Body of pancreas (tissue), 4 donors: ENCODE measurements at regions not wholly inside any gene's neighbourhood (a gene's known extent, or its start where the extent isn't known, plus 50 kb on each side); places are given as distances from the start of the nearest gene placed in this dataset.
"Not testable (repeated sequence)": the region's sequence is repeated elsewhere in the genome, so short reads cannot be mapped to it uniquely, and the experiment has no call there.

Experiments used
- ATAC-seq: fragments of 150-250 bp; one replicate; pipeline ENCODE4 v1.9.1; 2016
- DNase-seq, 4 donors: peaks; one replicate each; pipeline ENCODE4 v3.0.0-alpha.2; 2019
- H3K27ac ChIP-seq, 4 donors: fragments of 200-600 bp; sonication (generic); 1 replicate in 3 of 4; 2 replicates in 1 of 4; pipeline versions ENCODE4 v1.5.1 to v1.6.1; 2016 to 2019; ENCODE audit warnings: mild to moderate bottlenecking in 1 of 4, mixed read lengths in 1 of 4, moderate library complexity in 1 of 4
- H3K27me3 ChIP-seq, 2 donors: fragments of 200-600 bp; sonication (generic); one replicate each; pipeline ENCODE4 v1.6.0; 2016; ENCODE audit warnings: mild to moderate bottlenecking in 1 of 2
- H3K36me3 ChIP-seq, 2 donors: fragments of 200-600 bp; sonication (generic); replicated peaks in 1 of 2; 2 replicates each; pipeline ENCODE4 v1.5.1; 2016; ENCODE audit warnings: low read depth in 2 of 2; ENCODE audit not compliant: insufficient read depth in 1 of 2
- H3K4me1 ChIP-seq: fragments of 200-600 bp; sonication (generic); one replicate; pipeline ENCODE4 v1.6.0; 2016
- H3K4me3 ChIP-seq, 2 donors: fragments of 200-600 bp; sonication (generic); 1 replicate in 1 of 2; 2 replicates in 1 of 2; pipeline ENCODE4 v1.5.1; 2016 to 2019
- H3K9me3 ChIP-seq, 3 donors: fragments of 200-600 bp; sonication (generic); 1 replicate in 2 of 3; 2 replicates in 1 of 3; pipeline ENCODE4 v1.5.1; 2016
- POLR2A ChIP-seq, 3 donors: fragments of 450-650 bp; IDR thresholded peaks; one replicate each; pipeline ENCODE4 v1.6.1; 2016; ENCODE audit warnings: antibody characterized with exemption in 3 of 3, mild to moderate bottlenecking in 2 of 3
- WGBS, 2 donors: methylation state at CpG; one replicate each; pipeline ENCODE4 v1.1.5; 2017; 5-methylcytosine and 5-hydroxymethylcytosine counted together
- intact Hi-C: fragments of 100-400 bp; cut with DNase I; formaldehyde crosslinking; loops from one replicate; pipeline ENCODE4 v1.15.1; 2023
- TF ChIP-seq, protein P1 (sequence below), 7 experiments: fragments of 450-650 bp in 4 of 7; fragments of 200-600 bp in 3 of 7; sonication (generic) in 3 of 7; IDR thresholded peaks; one replicate each; pipeline ENCODE4 v1.5.1; 2016 to 2019; ENCODE audit warnings: antibody characterized with exemption in 7 of 7

DNA sequence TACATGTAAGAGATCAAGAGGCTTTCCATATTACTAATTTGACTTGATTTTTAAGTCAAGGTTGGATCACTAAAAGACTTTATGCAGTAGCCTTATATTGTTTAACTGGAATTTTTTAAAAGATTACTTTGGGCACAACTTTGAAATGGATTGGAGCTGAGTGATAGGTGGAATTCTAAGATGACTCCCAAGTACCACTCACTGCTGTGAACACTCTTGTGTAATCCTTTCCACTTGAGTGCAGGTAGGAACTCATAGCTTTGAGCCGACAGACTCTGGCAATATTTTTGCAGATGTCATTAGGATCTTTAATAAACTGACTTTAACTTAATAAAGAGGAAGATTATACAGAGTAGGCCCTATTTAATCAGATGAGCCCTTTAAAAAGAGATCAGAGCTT lies 831.1 kb upstream of the NCAM2 start:
- Histone ChIP-seq H3K4me3 (no peak overlapping the region), H3K9me3 (no peaks in the 10 kb centered on the region), H3K36me3 (no peaks in the 10 kb centered on the region), H3K4me1 (peaks cover 14% of the 10 kb centered on the region), H3K27me3 (no peaks in the 10 kb centered on the region), H3K27ac (no peak overlapping the region)
- DNase-seq (no peak), ATAC-seq (no peak)
- intact Hi-C loops, result no loop called here
- no peak for TF ChIP-seq POLR2A (IDR thresholded peaks at IDR 0.05)
- TF ChIP-seq, protein P1, sequence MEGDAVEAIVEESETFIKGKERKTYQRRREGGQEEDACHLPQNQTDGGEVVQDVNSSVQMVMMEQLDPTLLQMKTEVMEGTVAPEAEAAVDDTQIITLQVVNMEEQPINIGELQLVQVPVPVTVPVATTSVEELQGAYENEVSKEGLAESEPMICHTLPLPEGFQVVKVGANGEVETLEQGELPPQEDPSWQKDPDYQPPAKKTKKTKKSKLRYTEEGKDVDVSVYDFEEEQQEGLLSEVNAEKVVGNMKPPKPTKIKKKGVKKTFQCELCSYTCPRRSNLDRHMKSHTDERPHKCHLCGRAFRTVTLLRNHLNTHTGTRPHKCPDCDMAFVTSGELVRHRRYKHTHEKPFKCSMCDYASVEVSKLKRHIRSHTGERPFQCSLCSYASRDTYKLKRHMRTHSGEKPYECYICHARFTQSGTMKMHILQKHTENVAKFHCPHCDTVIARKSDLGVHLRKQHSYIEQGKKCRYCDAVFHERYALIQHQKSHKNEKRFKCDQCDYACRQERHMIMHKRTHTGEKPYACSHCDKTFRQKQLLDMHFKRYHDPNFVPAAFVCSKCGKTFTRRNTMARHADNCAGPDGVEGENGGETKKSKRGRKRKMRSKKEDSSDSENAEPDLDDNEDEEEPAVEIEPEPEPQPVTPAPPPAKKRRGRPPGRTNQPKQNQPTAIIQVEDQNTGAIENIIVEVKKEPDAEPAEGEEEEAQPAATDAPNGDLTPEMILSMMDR (IDR thresholded peaks at IDR 0.05), result no peak
- 61 to 84% methylated on average over 1 of the region's 1 CpG for WGBS, 2 donors

DNA sequence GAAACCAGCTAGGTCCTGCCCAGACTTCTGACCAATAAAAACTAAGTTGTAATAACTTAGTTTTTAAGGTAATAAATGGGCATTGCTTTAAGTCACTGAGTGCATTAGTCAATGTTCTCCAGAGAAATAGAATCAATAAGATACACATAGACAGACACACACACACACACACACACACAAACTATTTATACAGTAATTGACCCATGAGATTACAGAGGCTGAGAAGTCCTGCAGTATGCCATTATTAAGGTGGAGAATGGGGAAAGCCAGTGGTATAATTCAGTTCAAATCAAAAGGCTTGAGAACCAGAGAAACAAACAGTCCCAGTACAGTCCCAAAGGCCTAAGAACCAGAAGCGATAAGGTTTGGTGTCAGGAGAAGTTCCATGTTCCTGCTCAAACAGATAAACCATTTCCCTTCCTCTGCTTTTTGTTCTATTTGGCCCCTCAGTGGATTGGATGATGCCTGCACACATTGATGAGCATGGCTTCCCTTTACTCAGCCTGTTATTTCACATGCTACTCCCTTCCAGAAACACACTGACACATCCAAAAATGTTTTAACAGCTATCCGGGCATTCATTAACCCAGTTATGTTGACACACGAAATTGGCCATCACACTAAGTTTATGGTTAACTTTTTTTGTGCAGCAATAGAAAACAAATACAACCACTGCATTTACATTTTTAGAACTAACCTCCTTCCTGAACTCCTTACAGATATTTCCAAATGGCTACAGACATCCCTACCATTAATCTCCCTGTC lies 828.2 kb upstream of the NCAM2 start:
- WGBS, 2 donors, result 16 to 30% methylated on average over 3 of the region's 3 CpGs
- TF ChIP-seq, protein P1 (IDR thresholded peaks at IDR 0.05), result no peak
- no peak for TF ChIP-seq POLR2A (IDR thresholded peaks at IDR 0.05)
- no peaks in the 10 kb centered on the region for H3K27me3 ChIP-seq
- no peaks in the 10 kb centered on the region for H3K36me3 ChIP-seq
- intact Hi-C loops, result no loop called here
- ATAC-seq (peak; percentile 50), DNase-seq (no peak)
- H3K9me3 ChIP-seq, result no peaks in the 10 kb centered on the region
- H3K27ac ChIP-seq, result peak overlapping the region in 1 of 4 donors; percentile 34
- peaks cover 14% of the 10 kb centered on the region for H3K4me1 ChIP-seq
- no peak overlapping the region for H3K4me3 ChIP-seq

DNA sequence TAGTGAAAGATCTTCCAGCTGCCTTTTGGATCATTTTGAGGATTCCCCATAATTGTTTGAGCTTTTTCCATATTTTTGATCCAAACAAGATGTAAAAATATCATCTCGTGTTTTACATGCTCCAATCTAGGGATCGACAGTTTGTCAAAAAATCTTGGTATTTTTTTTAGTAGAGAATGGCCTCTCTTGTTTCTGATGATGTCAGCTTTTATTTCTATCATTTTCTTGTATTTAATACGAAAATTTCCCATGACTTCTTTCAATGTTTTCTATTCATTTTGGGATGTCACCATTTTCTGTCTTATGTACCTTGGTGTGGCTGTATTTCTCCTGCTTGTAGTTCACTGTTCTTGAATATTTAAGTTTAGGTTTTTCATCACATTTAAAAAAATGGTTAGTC lies 812.0 kb upstream of the NCAM2 start:
- Histone ChIP-seq H3K4me1 (no peaks in the 10 kb centered on the region), H3K27me3 (no peaks in the 10 kb centered on the region), H3K36me3 (no peaks in the 10 kb centered on the region), H3K9me3 (no peaks in the 10 kb centered on the region), H3K4me3 (no peak overlapping the region), H3K27ac (no peak overlapping the region)
- intact Hi-C loops, result no loop called here
- ATAC-seq, result no peak
- no peak for DNase-seq
- TF ChIP-seq, protein P1 (IDR thresholded peaks at IDR 0.05), result no peak
- TF ChIP-seq POLR2A (IDR thresholded peaks at IDR 0.05), result no peak
- WGBS, 2 donors, result 23 to 38% methylated on average over 3 of the region's 3 CpGs

DNA sequence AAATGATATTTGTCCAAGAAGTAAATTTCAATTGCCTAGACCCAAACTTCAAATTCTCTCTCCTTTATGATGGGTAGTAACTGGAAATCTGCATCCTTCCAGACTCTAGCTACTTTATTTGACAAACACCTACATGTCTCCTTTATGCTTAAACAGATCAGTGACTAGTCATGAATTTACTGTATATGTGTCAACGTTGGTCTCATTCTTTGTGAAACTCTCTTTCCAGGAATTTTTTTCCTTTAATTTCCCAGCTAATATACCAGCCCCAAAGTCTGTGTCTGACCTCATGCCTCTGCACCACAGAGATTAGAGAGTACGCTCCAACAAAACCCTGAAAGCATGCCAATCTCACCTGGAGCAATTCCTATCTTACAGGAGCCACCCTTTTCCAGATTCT lies 811.2 kb upstream of the NCAM2 start:
- intact Hi-C loops, result no loop called here
- WGBS, 2 donors, result 31 to 41% methylated on average over 2 of the region's 2 CpGs
- H3K4me1 ChIP-seq, result no peaks in the 10 kb centered on the region
- H3K27me3 ChIP-seq, result no peaks in the 10 kb centered on the region
- ATAC-seq (no peak), DNase-seq (no peak)
- no peaks in the 10 kb centered on the region for H3K9me3 ChIP-seq
- H3K27ac ChIP-seq, result no peak overlapping the region
- H3K36me3 ChIP-seq, result no peaks in the 10 kb centered on the region
- H3K4me3 ChIP-seq, result no peak overlapping the region
- TF ChIP-seq POLR2A (IDR thresholded peaks at IDR 0.05), result no peak
- TF ChIP-seq, protein P1 (IDR thresholded peaks at IDR 0.05), result no peak

DNA sequence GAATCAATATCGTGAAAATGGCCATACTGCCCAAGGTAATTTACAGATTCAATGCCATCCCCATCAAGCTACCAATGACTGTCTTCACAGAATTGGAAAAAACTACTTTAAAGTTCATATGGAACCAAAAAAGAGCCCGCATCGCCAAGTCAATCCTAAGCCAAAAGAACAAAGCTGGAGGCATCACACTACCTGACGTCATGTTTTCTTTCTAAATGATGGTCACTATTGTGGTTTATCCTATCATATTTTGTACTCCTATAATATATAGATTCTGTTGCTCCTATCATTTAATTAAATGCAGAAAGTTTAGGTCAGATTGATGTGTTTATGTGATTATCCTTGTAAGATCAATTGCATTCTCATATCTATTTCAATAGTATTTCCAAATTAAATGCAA lies 796.9 kb upstream of the NCAM2 start:
- H3K27ac ChIP-seq, H3K27me3 ChIP-seq, intact Hi-C loops, H3K4me1 ChIP-seq, H3K36me3 ChIP-seq, DNase-seq, ATAC-seq, H3K4me3 ChIP-seq, H3K9me3 ChIP-seq: not testable (repeated sequence)
- WGBS, 2 donors, result 80 to 93% methylated on average over 3 of the region's 4 CpGs
